Upper lobe of right lung (tissue), 1 donor: ENCODE measurements at regions not wholly inside any gene's neighbourhood (a gene's known extent, or its start where the extent isn't known, plus 50 kb on each side); places are given as distances from the start of the nearest gene placed in this dataset.

Experiments
- ATAC-seq: fragments of 200-7000 bp; cut with Tn5 transposase; one replicate; pipeline ENCODE4 v1.9.1; 2020; ENCODE audit warnings: mild to moderate bottlenecking, moderate library complexity
- DNase-seq: peaks from one replicate; pipeline ENCODE4 v3.0.0-alpha.2; 2020
- H3K27ac ChIP-seq: fragments of 200-600 bp; one replicate; pipeline ENCODE4 v1.8.0; 2022
- H3K27me3 ChIP-seq: fragments of 200-600 bp; one replicate; pipeline ENCODE4 v1.8.0; 2022; ENCODE audit warnings: mild to moderate bottlenecking
- H3K36me3 ChIP-seq: fragments of 200-600 bp; one replicate; pipeline ENCODE4 v1.8.0; 2022
- H3K4me1 ChIP-seq: fragments of 200-600 bp; one replicate; pipeline ENCODE4 v1.8.0; 2022
- H3K4me3 ChIP-seq: fragments of 200-600 bp; one replicate; pipeline ENCODE4 v1.8.0; 2022; ENCODE audit warnings: mild to moderate bottlenecking
- H3K9me3 ChIP-seq: fragments of 200-600 bp; one replicate; pipeline ENCODE4 v1.8.0; 2022
- CTCF ChIP-seq: fragments of 200-600 bp; IDR thresholded peaks from one replicate; pipeline ENCODE4 v1.8.0; 2022; ENCODE audit warnings: antibody characterized with exemption
- intact Hi-C: fragments of 100-400 bp; cut with DNase I; formaldehyde crosslinking; loops from one replicate; pipeline ENCODE4 v1.11.0; 2022
- donor health status: DM: no; HTN: yes; CAD: no; lungs with severe emphysema.

- DNase-seq, result no peak
- intact Hi-C loops, result no loop called here
- ATAC-seq, result no peak
- Histone ChIP-seq H3K27ac (no peak overlapping the region), H3K36me3 (no peaks in the 10 kb centered on the region), H3K27me3 (no peaks in the 10 kb centered on the region), H3K4me3 (no peak overlapping the region), H3K4me1 (no peaks in the 10 kb centered on the region), H3K9me3 (no peaks in the 10 kb centered on the region)
- TF ChIP-seq CTCF, result no peak
These were observed 144.9 kb upstream of the PKDCC start for GRCh38 chr2:41902897-41903296.

GRCh38 chr2:41903474-41904135, 144.2 kb upstream of the PKDCC start:
- ATAC-seq, result no peak

GRCh38 chr2:41904459-41904858, 143.4 kb upstream of the PKDCC start:
- ATAC-seq, result no peak

More at GRCh38 chr2:41903474-41904135, 144.2 kb upstream of the PKDCC start:
- TF ChIP-seq CTCF, result no peak
- intact Hi-C loops, result no loop called here
- no peak for DNase-seq
- no peaks in the 10 kb centered on the region for H3K36me3 ChIP-seq
- H3K4me3 ChIP-seq, result no peak overlapping the region
- H3K4me1 ChIP-seq, result no peaks in the 10 kb centered on the region
- no peaks in the 10 kb centered on the region for H3K9me3 ChIP-seq
- no peaks in the 10 kb centered on the region for H3K27me3 ChIP-seq
- no peak overlapping the region for H3K27ac ChIP-seq

GRCh38 chr2:41905597-41906337, 142.1 kb upstream of the PKDCC start:
- no peak overlapping the region for H3K4me3 ChIP-seq
- no peaks in the 10 kb centered on the region for H3K4me1 ChIP-seq
- no peaks in the 10 kb centered on the region for H3K9me3 ChIP-seq
- DNase-seq (no peak), ATAC-seq (no peak)
- H3K36me3 ChIP-seq, result no peaks in the 10 kb centered on the region
- TF ChIP-seq CTCF, result no peak
- H3K27me3 ChIP-seq, result no peaks in the 10 kb centered on the region
- H3K27ac ChIP-seq, result no peak overlapping the region
- intact Hi-C loops, result no loop called here

More at GRCh38 chr2:41904459-41904858, 143.4 kb upstream of the PKDCC start:
- no peaks in the 10 kb centered on the region for H3K36me3 ChIP-seq
- no peaks in the 10 kb centered on the region for H3K4me1 ChIP-seq
- TF ChIP-seq CTCF, result no peak
- no peaks in the 10 kb centered on the region for H3K27me3 ChIP-seq
- H3K4me3 ChIP-seq, result no peak overlapping the region
- H3K27ac ChIP-seq, result no peak overlapping the region
- no peak for DNase-seq
- H3K9me3 ChIP-seq, result no peaks in the 10 kb centered on the region
- intact Hi-C loops, result no loop called here

- ATAC-seq, result no peak
- Histone ChIP-seq H3K27me3 (no peaks in the 10 kb centered on the region), H3K36me3 (no peaks in the 10 kb centered on the region), H3K4me1 (no peaks in the 10 kb centered on the region), H3K27ac (no peak overlapping the region), H3K9me3 (no peaks in the 10 kb centered on the region), H3K4me3 (no peak overlapping the region)
- intact Hi-C loops, result no loop called here
- TF ChIP-seq CTCF, result no peak
- no peak for DNase-seq
These were observed 141.5 kb upstream of the PKDCC start for GRCh38 chr2:41906338-41906725.
